CD4-positive, alpha-beta T cell treated with Interferon gamma for 1 hour (primary cell): ENCODE measurements at regions not wholly inside any gene's neighbourhood (a gene's known extent, or its start where the extent isn't known, plus 50 kb on each side); places are given as distances from the start of the nearest gene placed in this dataset.

Experiments used
- DNase-seq: peaks from one replicate; pipeline ENCODE4 v3.0.0-alpha.2; 2020

GRCh38 chr10:3478632-3479240 lies 306.2 kb upstream of the PITRM1 start:
- DNase-seq = no peak

GRCh38 chr10:3478153-3478552 lies 305.6 kb upstream of the PITRM1 start:
- no peak for DNase-seq

GRCh38 chr10:3477683-3478082 lies 305.1 kb upstream of the PITRM1 start:
- no peak for DNase-seq

- DNase-seq = no peak
Measured at GRCh38 chr10:3476640-3477448, 304.3 kb upstream of the PITRM1 start.

GRCh38 chr10:3476186-3476585 lies 303.6 kb upstream of the PITRM1 start:
- DNase-seq = no peak

- DNase-seq = no peak
Measured at GRCh38 chr10:3475367-3475766, 302.8 kb upstream of the PITRM1 start.

GRCh38 chr10:3474266-3474665 lies 301.7 kb upstream of the PITRM1 start:
- DNase-seq = no peak

- no peak for DNase-seq
Measured at GRCh38 chr10:3473271-3473670, 300.7 kb upstream of the PITRM1 start.

- no peak for DNase-seq
Measured at GRCh38 chr10:3472287-3473051, 299.9 kb upstream of the PITRM1 start.

- DNase-seq = no peak
Measured at GRCh38 chr10:3471927-3472286, 299.3 kb upstream of the PITRM1 start.

- DNase-seq = no peak
Measured at GRCh38 chr10:3471472-3471871, 298.9 kb upstream of the PITRM1 start.

- no peak for DNase-seq
Measured at GRCh38 chr10:3470191-3470590, 297.6 kb upstream of the PITRM1 start.

- DNase-seq = no peak
Measured at GRCh38 chr10:3469639-3470020, 297.0 kb upstream of the PITRM1 start.

- DNase-seq = no peak
Measured at GRCh38 chr10:3468919-3469638, 296.5 kb upstream of the PITRM1 start.

- DNase-seq = peak; percentile 17
Measured at GRCh38 chr10:3467052-3467951, 294.7 kb upstream of the PITRM1 start.

- no peak for DNase-seq
Measured at GRCh38 chr10:3465406-3465891, 292.9 kb upstream of the PITRM1 start.

GRCh38 chr10:3464760-3465405 lies 292.3 kb upstream of the PITRM1 start:
- DNase-seq = no peak

- no peak for DNase-seq
Measured at GRCh38 chr10:3460420-3461128, 288.0 kb upstream of the PITRM1 start.

GRCh38 chr10:3455385-3456334 lies 283.1 kb upstream of the PITRM1 start:
- DNase-seq = no peak
